DMS79 (cell line): ENCODE measurements at regions not wholly inside any gene's neighbourhood (a gene's known extent, or its start where the extent isn't known, plus 50 kb on each side); places are given as distances from the start of the nearest gene placed in this dataset.
"Not testable (repeated sequence)": the region's sequence is repeated elsewhere in the genome, so short reads cannot be mapped to it uniquely, and the experiment has no call there.

Source experiments
- DNase-seq: peaks from one replicate; lab custom pipeline; 2025; lab: John Stamatoyannopoulos, UW

DNA sequence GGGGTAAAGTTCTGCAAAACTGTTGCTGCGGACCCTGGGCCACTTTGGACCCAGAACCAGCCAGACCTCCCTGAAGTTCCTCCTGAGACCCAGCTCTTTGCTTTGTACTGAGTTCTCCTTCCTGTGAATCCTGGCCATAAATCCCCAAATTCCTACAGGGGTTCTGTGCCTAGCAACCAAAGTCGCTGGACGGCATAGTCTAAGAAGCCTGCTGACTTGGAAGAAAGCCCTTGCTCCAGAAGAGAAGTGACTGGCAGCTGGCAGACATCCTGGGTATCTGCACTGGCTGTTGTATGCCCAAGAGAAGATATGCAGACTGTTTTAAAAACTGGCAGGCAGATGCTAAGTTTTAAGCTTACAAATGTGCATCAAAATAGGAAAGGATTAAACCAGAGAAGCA, 99.9 kb upstream of the SLC24A4 start:
- DNase-seq: no peak

- DNase-seq: no peak
These were observed 98.5 kb upstream of the SLC24A4 start for GRCh38 chr14:92224358-92224954.

DNA sequence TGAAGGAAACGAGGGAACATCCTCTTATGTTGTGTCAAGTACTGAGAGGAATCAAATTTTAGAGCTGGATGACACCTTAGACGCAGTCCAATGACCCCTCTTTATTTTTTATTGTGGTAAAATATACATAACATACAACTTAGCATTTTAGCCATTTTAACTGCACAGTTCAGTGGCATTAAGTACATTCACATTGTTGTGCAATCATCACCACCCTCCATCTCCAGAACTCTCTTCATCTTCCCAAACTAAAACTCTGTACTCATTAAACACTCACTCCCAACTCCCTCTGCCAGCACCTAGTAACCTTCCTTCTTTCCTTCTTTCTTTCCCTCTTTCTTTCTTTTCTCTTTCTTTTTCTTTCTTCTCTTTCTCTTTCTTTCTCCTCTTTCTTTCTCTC, 97.2 kb upstream of the SLC24A4 start:
- no peak for DNase-seq

DNA sequence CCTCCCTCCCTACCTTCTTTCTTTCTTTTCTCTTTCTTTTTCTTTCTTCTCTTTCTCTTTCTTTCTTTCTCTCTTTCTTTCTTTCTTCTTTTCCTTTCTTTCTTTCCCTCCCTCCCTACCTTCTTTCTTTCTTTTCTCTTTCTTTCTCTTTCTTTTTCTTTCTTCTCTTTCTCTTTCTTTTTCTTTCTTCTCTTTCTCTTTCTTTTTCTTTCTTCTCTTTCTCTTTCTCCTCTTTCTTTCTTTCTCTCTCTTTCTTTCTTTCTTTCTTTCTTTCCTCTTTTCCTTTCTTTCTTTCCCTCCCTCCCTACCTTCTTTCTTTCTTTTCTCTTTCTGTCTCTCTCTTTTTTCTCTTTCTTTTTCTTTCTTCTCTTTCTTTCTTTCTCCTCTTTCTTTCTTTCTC, 96.8 kb upstream of the SLC24A4 start:
- not testable (repeated sequence) for DNase-seq

DNA sequence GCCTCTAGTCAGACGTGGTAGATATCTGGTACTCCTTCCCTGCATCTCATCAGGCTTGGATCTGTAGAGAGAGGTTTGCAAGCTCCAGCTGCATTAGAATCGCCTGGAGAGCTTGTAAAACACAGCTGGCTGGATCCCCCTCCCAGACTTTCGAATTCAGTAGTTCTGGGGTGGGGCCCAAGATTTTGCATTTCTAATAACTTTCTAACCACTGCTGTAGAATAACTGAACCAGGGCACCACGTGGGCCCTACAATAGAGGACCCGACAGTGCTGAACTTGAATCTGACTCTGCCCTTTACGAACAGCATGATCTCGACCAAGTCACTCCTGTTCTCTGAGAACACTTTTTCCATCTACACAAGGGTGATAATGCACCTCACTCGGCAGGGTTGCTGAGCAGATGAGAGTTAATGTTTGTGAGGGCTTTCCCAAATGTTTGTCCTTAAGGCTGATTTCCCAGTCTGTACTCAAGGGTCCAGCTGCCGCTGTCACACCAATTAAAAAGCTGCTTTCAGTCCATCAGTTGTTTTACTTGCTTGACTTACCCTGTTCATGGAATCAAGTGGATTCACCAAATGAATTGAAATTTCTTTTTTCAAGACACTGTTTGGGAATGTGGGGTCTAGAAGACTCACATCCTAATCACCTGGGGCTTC, 86.6 kb upstream of the SLC24A4 start:
- no peak for DNase-seq

GRCh38 chr14:92240658-92241057, 82.3 kb upstream of the SLC24A4 start:
- DNase-seq: no peak

- DNase-seq: no peak
These were observed 80.9 kb upstream of the SLC24A4 start for GRCh38 chr14:92241966-92242595.

DNA sequence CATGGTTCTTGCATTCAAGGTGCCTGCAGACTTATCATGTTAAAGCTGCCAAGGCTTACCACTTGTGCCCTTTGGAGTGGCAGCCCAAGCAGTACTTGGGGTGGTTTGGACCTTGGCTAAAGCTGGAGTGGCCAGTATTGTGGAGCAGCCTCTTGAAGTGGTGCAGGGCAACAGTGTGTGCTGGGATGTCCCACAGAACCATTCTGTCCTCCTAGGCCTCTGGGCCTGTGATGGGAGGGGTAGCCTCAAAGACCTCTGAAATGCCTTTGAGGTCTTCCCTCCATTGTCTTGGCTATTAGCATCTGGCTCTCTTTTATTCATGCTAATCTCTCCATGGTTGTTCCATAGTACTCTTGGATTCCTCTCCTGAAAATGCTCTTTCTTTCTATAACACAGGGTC, 78.2 kb upstream of the SLC24A4 start:
- DNase-seq: no peak

DNA sequence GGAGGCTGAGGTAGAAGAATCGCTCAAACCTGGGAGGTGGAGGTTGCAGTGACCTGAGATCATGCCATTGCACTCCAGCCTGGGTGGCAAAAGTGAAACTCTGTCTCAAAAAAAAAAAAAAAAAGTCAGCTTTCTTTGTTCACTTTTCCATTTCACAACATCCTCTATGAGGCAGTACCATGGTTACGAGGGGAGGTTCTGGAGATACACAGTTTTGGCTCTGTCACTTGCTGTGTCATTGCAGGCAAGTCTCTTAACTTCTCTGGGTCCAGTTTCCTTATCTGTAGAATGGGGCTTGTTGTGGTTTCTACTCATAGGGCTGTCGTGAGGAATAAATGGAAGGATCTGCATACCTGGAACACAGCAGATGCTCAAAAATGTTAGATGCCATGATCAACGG, 75.6 kb upstream of the SLC24A4 start:
- no peak for DNase-seq

DNA sequence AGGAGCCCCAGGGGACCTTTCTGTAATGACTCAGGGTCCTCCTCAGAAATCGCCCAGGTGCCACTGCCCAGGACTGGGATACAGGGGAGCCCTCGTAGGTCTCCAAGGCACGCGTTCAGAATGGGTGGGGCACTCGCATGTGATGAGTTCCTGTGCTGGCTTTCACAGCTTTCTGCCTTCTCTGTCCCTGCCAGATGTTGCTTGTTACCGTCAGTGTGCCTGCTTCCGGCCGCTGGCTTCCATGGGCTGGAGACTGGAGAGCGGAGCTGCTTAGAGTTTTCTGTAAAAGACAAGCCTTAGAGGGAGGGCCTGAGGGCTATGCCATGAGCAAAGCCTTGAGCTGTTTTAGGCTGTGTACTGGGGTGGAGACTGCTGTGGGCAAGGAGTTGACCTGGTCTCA, 75.0 kb upstream of the SLC24A4 start:
- no peak for DNase-seq

- DNase-seq: no peak
These were observed 74.3 kb upstream of the SLC24A4 start for GRCh38 chr14:92248696-92249095.

DNA sequence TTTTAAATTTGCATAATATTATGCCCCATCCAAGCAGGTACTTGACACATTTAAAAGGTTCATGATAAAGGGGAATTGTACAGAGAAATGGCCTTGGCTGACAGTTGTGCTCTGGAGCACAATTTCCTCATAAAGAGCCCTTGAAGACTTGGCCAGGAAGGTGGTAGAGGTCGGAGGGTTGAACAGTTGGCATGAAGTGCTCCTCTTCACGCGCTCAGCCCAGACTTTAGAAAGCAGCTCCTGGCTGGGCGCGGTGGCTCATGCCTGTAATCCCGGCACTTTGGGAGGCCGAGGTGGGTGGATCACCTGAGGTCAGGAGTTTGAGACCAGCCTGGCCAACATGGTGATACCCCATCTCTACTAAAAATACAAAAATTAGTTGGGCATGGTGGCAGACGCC, 72.6 kb upstream of the SLC24A4 start:
- DNase-seq: peak; percentile 72

DNA sequence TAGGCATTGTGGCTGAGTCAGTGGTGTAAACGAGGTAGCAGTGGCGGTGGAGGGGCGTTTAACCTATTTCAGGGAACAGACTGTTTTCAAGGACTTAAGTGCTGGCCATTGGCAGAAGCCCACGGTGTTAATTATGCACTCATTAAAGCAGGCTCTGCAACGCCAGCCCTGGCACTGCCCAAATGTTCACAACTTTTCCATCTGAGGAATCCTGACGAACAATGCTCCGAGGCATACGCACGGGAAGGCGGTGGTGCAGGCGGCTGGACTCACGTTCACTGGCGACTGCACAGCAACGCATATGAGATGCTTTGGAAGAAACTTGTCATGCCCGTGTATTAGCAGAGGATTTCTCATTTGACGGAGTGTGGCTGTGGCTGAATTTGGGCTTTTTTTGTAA, 70.6 kb upstream of the SLC24A4 start:
- no peak for DNase-seq

- DNase-seq: peak; percentile 36
These were observed 69.5 kb upstream of the SLC24A4 start for GRCh38 chr14:92253381-92253894.

GRCh38 chr14:92254786-92255185, 68.2 kb upstream of the SLC24A4 start:
- no peak for DNase-seq

DNA sequence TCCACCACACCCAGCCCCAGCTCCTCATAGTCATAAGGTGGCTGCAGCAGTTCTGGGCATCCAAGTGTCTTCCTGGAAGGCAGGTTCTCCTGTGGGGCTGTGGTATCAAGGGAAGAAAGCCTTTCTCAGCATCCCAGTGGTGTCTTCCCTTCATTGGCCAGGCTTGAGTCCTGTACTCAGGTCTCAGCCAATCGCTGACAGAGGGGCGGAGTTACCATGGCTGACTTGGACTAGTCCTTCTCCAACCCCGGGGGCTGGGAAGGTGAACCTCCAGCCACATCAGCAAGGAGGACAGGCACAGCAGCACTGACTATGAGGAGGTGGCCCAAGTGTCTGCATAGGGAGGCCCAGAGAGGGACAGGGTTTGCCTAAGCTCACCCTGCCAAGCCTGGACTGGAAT, 64.0 kb upstream of the SLC24A4 start:
- no peak for DNase-seq

DNA sequence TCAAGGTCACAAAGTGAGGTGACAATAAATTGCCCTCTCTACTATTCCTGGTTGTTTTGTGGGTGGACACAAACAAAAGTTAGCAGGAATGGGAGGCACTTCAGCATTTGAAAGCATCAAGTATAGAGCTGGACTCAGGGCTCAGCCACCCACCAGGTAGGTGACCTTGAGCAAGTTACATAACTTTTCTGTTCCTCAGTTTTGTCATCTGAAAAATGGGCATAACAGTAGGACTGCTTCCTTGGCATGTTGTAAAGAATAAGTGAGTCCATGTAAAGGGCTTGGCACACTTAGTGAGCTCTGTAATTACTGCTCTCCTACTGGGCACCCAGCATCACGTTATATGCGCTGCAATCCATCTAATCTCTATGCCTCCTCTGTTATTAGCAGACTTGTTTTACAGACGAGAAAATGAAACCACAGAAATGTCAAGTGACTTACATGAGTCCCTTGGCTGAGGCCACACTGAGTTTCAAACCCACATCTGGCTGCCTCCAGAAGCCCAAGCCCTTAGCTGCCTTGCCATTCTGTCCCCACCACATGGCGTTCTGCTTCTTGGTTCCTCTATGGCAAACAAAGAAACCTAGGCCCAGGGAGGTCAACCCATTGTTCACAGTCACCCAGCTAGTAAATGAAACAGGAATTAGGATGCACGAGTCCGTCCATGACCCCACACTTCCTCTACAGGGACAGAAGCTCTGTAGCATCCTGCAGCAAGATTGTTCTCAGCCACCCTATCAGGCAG, 63.2 kb upstream of the SLC24A4 start:
- DNase-seq: peak; percentile 5

DNA sequence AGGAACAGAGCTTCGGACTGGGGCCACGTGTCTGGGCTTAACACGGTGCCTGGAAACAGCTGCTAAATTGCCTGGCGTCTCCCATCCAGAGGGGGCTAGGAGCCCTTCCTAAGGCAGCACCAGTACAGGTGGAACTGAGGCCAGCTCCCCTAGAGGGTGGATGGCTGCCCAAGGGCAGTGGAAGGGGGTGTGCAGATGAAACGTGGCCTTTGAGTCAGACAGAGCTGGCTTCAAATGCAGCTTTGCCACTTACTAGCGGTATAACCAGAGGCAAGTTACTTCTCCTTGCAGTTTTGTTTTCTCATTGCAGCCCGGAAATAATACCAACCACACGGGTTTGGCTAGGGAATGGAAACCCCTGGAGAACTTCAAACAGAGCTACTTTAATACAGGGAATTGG, 59.3 kb upstream of the SLC24A4 start:
- no peak for DNase-seq

DNA sequence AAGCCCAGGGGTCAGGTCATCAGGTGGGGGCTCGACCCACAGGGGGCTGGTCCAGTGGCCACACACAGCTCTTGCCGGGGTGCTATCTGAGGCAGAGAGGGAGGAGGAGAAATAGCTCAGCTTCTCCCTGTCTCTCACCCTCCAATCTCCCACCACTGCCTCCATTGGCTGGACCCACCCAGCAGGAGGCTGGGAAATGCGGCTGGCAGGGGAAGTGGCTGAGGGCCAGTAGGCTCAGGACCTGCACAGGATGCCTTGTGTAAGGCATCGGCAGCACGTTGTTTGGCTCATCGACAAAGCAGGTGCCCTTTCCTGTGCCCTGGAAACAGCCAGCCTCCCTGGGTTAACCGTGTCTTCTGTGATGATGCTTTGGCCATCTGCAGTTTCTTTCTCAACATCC, 58.8 kb upstream of the SLC24A4 start:
- no peak for DNase-seq

- no peak for DNase-seq
These were observed 56.7 kb upstream of the SLC24A4 start for GRCh38 chr14:92266216-92266615.
